Stomach (tissue), 4 donors: ENCODE measurements at regions not wholly inside any gene's neighbourhood (a gene's known extent, or its start where the extent isn't known, plus 50 kb on each side); places are given as distances from the start of the nearest gene placed in this dataset.

ENCODE experiments used
- CTCF ChIP-seq, 7 experiments: fragments of 450-650 bp in 4 of 7; fragments of 200-600 bp in 3 of 7; sonication (generic) in 3 of 7; IDR thresholded peaks; one replicate each; pipeline ENCODE4 v1.5.1; 2016 to 2019; ENCODE audit warnings: antibody characterized with exemption in 7 of 7, control low read depth in 2 of 7, mild to moderate bottlenecking in 1 of 7
- EP300 ChIP-seq: sonication (generic); formaldehyde crosslinking; IDR thresholded peaks from one replicate; pipeline ENCODE4 v1.6.1; 2017; ENCODE audit warnings: antibody characterized with exemption
- POLR2A ChIP-seq, 4 donors: fragments of 450-650 bp; IDR thresholded peaks; one replicate each; pipeline ENCODE4 v1.6.1; 2016; ENCODE audit warnings: antibody characterized with exemption in 4 of 4, control low read depth in 2 of 4, mild to moderate bottlenecking in 1 of 4, moderate library complexity in 1 of 4
- POLR2AphosphoS5 ChIP-seq, 3 donors: sonication (generic); formaldehyde crosslinking; IDR thresholded peaks; one replicate each; pipeline ENCODE4 v1.6.1; 2016; ENCODE audit warnings: antibody characterized with exemption in 3 of 3

GRCh38 chr15:31211353-31211752 is 109.8 kb upstream of the TRPM1 start:
- TF ChIP-seq CTCF (IDR thresholded peaks at IDR 0.05) (no peak), POLR2AphosphoS5 (IDR thresholded peaks at IDR 0.05) (no peak), EP300 (no peak), POLR2A (IDR thresholded peaks at IDR 0.05) (no peak)
